Inferior parietal cortex (tissue), 1 donor: ENCODE measurements at regions not wholly inside any gene's neighbourhood (a gene's known extent, or its start where the extent isn't known, plus 50 kb on each side); places are given as distances from the start of the nearest gene placed in this dataset.
"Not testable (repeated sequence)": the region's sequence is repeated elsewhere in the genome, so short reads cannot be mapped to it uniquely, and the experiment has no call there.

ENCODE experiments used
- DNase-seq: peaks from one replicate; pipeline ENCODE4 v3.0.0-alpha.2; 2016; ENCODE audit errors: extremely low spot score

DNA sequence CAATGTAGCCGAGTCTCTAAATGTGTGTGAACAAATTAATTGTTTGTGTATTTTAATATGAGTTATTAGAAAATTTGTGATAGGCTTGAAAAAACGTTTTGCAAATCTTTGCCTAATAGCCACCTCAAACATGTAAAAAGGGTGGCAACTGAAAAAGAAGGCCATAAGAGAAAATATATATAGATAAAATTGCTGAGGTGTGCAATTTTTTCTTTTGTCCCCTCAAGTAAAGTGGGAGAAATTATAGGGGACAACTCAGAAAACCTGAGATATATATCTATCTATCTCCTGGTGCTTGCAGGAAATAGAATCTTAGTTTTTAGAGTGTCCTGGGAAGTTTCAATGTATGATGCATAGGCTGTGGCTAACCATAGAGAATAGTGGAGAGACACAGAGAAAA lies 201.4 kb upstream of the LRP1B start:
- DNase-seq, result no peak

DNA sequence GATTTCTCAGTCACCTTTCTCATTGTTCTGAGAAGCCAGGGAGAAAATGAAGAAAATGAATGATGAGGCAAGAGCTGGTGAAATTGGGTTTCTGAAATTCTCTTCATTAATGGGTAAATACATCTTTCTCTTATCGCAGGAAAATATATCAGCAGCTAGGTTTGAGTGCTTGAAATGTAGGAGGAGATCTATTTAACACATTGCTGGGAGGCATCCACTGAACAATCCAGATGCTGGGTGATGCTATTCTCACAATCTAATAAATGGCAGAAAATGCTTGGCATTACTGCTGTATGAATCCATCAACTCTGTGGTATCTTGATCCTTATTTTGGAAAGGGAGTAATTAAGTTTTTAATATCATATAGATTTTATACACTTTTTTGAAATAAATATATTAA lies 199.6 kb upstream of the LRP1B start:
- DNase-seq, result no peak

DNA sequence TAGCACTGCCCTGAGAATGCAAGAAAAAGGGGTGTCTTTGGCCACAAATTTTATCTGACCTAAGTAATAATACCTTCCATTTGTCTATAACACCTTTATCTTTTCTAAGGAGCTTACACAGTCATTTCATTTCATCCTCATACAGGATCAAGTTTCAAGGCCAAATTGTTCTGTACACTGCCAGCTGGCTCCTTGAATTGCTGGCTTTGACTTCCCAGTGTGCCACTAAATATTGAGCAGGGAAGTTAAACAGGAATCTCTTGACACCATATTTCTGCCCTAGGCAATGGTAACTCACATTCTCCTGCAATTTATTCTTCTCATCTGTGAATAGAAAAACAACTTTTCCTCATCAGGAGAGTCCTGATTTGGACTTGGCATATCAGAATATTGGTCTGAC lies 195.1 kb upstream of the LRP1B start:
- DNase-seq, result no peak

DNA sequence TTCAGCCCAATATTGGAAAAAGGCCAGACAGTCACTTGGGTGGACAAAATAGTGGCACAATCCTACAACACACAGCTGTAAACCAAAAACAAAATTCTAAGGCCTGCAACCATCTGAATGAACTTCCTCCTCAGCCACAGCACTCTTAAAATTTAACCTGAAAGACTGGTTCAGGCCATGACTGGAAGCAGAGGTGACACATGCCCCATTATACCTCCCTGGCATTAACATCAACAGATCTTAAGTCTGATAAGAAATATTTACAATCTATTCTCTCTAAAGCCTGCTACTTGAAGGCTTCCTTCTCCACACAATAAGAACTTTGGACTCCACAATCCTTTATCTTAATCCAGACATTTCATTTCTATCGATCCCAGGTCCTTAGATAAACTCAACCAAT lies 192.4 kb upstream of the LRP1B start:
- no peak for DNase-seq

DNA sequence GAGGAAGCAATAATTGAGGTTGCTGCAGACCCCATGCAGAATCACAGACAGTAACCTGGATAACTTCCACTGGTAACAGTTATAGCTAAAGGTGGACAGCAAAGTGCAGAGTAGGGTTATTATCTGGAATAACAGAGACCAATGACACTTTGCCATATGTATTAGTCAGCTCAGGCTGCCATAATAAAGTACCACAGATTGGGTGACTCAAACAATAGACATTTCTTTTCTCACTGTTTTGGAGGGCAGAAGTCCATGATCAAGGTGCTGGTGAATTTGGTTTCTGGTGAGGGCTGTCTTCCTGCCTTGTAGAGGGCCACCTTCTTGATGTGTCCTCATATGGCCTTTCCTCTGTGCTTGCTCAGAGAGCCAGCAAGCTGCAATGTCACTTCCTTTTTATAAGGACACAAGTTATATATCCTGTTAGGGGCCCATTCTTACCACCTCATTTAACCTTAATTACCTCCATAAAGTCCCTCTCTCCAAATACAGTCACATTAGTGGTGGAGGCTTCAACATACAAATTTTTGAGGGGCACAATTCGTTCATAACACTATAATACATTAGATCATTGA lies 191.0 kb upstream of the LRP1B start:
- DNase-seq, result no peak

DNA sequence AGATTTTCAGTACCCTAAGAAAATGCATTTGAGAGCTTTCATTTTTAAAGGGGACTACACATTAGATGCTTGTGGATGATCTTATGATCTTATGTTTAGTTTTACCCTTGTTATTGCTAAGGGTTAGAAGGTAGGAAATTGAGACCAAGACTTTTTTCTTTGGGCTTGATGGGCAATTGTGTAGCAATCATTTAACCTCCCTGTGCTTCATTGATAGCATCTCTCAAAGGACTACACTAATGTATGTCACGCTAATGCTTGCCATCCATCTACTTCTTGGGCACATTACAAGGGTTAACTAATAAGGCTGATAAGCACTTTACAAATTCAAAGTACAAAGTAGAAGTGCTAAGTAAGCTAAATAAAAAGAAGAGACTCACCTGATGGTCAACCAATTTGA lies 189.3 kb upstream of the LRP1B start:
- DNase-seq, result no peak

DNA sequence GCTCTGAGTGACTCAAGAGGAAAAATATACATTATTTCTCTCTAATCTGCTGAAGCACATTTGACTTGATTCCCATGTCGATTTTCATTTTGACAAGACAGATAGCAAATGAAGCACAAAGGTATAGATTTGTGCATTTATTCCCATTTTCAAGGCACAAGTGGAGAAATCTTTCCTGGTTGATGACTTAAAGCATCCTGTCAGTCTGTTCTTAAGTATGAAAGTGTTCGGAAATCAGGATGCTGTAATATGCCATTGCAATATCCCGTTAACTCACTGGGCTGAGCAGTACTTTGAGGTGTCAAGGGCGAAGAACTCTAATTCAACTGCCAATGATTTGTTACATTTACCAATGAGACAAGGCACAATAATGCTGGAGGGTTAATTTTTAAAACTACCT lies 185.2 kb upstream of the LRP1B start:
- no peak for DNase-seq

DNA sequence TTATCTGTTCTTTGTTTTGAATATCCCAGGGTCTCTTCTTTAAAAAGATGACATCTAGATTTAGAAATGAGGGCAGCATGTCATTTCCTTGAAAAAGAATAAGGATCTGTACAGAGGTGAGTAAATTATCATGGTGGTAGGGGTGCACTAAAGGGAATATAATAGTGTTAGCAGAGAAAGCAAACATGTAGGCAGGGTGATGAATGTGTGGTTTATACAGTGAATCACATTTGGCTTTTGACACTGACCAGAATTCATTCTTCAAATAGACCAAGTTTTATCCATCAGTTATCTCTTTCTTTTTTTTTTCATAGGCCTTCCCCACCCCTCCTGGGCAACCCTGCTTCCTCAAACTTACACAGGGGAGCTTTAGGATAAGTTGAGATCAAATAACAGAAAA lies 184.5 kb upstream of the LRP1B start:
- no peak for DNase-seq

DNA sequence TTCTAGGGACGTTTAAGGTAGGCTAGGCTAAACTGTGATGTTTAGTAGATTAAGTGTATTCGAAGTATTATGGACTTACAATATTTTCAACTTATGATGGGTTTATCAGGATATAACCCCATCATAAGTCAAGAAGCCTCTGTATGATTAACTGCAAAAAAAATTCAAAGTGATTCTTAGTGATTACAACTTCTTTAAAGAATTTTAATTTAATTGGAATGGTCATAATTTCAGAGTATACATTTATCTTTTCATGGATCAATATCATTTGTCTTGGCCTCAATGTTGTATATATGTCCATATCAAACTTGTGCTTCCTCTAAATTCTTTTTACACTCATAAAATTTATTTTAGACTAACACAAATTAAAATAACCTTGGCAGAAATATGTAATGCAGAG lies 183.3 kb upstream of the LRP1B start:
- no peak for DNase-seq

DNA sequence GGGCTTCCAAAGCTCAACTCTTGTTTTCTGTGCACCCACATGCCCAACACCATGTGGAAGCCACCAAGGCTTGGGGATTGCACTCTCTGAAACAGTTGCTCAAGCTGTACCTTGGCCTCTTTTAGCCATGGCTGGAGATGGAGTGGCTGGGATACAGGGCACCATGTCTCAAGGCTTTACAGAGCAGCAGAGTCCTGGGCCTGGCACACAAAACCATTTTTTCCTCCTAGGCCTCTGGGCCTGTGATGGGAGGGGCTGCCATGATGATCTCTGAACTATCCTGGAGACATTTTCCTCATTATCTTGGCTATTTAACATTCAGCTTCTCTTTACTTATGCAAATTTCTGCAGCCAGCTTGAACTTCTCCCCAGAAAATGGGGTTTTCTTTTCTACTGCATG lies 179.7 kb upstream of the LRP1B start:
- no peak for DNase-seq

DNA sequence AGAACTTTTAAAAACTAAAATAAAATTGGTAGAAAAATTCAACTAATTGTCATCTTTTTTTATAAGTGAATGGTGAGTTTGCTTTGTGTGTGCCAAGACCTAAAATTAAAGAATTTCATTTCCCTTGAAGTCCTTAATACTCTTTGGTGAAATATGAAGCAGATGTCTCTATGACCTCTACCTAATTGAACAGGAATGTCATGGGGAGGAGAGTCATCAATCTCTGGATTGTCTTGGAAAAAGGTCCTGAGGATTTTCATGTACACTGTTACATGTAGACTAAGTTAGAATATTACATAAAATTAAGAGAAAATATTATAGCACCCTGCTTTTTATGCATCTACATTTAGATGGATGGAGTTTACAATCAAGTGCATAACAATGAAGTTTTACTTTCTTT lies 177.9 kb upstream of the LRP1B start:
- no peak for DNase-seq

DNA sequence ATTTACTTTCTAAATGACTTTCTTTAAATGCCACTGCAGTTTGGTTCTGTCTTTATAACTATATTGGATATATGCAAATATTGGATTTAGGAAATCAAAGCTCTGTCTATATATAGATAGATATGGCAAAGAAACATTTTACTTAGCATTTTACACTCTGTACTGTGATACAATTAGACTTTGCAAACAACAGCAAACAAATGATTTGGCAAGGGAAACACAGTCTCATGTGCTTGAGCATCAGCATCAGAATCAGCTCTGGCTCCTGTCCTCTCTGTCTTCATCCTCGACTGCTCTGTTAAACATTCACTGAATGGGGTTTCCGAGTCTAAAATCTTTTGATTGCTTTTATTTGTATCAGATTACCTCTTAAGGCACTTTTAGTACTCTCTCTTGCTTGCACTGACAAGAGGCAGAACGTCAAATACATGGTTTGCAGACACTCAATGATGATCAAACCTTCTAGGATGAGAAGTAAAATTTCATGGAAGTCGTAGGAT lies 176.8 kb upstream of the LRP1B start:
- no peak for DNase-seq

DNA sequence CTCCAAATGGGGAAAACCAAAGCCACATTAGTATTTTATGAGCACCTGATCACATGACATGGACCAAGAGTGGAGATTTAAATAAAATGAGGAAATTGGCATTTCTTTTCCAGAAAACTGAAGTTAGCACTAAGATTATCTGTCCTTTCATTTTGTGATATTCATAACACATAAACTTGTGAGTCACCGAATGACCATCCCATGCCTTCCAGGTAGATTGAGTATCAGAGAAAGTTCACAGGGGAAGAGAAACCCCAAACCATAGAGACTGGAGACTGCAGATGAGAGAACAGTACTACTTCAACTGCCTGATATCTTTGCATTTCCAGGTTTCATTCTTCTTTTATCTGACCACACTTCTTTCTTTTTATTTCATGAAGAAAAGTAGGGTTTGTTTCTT lies 176.3 kb upstream of the LRP1B start:
- no peak for DNase-seq

DNA sequence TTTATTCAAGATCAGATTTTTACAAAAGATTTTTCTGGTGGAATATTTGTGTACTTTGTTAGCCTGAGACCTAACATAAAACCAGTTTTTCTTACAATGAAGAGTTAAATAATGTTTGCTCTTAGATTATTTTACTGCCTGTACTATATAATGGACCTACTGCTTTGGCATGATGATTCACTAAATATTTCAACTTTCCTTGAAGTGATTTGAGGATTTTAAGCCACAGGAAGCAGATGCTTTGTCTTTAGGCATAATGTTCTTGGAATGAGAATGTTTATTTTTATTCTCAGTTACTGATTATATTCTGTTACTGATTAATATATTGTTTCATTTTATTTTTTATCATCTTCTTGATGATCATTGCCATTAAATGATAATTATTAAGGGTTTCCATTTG lies 175.3 kb upstream of the LRP1B start:
- DNase-seq, result no peak

DNA sequence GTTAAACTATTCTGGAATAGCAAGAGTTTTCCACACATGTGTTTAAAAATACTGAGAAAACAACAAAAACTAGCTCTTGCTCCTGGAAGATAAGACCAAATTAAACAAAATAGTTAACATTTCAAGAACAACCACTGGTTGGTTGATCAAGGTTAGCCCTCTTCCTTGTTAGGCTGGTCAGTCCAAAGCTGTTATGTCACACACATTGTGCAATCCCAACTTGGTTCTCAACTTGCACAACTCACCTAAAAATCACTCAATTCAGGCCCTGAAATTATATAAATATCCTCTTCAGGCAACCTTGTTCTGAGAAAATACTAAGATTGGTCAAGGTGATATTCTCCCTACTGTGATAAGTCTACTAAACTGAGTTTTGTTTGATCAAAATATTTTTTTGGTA lies 169.7 kb upstream of the LRP1B start:
- DNase-seq, result no peak

DNA sequence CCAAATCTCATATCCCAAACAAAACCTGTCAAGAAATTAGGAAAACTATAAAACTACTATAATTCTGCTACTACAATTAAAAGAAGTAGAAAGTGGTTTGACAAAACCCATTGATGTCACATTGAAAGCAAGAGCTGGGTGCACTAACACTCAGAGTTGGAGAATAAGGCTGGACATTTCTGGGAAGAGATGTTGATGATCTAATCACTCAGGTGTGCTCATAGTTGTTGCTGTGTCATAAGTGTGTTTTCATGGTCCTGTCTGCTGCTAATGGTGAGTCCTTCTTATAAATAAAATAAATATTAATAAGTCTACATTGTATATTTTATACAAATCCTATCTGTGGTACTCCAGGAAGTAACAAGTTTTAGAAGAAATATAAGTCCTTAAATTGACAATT lies 168.2 kb upstream of the LRP1B start:
- DNase-seq, result no peak

DNA sequence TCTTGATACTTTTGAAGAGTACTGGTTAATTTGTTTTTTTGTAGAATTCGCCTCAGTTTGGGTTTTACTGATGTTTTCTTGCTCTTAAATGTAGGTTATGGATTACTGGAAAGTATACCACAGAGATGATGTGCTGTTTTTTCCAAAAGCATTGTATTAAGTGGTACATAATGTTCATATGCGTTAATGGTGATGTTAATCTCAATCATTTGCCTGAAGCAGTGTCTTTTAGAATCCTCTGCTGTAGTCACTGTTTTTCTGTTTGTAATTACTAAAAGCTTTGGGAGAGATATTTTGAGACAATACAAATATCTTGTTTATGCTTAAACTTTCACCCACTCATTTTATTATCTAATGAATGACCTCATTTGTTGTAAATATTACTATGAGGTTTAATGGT lies 163.4 kb upstream of the LRP1B start:
- no peak for DNase-seq

DNA sequence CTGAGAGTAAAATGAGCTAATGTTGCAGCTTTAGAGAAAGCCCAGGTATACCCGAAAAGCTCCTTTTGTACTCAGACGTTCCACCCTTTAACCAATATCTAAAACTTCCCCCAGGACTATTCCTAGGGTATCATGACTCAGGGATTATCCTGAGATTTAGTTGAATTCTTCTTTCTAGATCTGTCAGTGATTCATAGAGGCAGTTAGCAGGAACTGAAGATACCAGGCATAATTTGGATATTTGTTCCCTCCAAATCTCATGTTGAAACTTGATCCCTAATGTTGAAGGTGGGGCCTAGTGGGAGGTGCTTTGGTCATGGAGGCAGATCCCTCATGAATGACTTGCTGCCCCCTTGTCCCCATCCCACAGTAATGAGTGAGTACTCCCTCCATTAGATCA lies 161.2 kb upstream of the LRP1B start:
- DNase-seq, result no peak

DNA sequence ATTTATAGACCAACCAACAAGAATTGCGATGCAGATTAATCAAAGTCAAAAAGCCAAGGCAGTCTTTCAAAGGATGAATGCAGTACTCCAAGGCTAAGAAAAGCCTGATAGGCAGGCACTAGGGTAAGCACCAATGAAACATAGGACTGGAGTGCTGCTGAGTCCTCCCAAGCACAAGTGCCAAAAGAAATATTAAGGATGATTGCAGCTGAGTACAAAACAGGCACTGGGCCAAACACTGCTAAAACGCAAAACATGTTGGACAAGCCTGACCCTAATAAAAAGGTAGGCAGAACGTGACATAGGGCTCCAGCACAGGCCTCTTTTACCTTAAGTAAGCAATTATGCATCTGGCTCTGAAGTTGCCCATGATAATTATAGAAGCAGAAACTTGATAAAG lies 160.1 kb upstream of the LRP1B start:
- DNase-seq, result no peak

DNA sequence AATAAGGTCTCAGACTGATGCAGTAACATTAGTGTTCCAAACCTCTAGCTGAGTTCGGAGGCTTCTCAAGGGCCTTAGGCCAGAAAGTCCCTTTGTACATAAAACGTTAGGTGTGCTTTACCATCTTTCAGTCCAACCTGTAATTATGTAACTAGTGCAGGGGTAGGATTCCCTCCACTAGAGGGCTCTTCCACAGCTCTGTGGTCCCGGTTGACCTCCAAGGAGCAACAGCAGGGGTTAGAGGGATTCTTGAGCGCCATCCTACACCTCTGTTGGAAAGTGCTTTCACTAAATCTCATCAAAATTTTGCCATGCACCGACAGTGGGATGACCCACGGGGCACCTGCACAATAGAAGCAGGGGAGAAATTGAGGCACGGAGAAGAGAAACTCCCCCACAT lies 155.8 kb upstream of the LRP1B start:
- DNase-seq, result no peak

DNA sequence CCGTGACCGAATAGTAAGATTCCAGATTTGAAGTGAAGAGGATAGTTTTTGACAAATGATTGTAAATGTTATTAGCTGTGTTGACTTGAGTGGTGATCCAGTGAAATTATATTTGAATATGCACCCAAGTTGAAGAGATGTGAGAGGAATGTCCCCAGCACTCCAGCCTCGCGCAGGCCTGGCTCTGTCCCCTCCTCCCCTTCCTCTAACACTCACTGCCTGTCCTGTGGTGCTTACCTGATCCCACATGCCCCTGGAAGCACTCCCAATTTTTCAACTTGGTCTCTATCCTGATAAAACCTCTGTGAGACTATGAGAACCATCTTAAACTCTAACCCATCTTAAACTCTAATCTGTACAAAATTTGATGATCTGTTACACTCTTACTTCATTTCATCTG lies 154.7 kb upstream of the LRP1B start:
- no peak for DNase-seq

DNA sequence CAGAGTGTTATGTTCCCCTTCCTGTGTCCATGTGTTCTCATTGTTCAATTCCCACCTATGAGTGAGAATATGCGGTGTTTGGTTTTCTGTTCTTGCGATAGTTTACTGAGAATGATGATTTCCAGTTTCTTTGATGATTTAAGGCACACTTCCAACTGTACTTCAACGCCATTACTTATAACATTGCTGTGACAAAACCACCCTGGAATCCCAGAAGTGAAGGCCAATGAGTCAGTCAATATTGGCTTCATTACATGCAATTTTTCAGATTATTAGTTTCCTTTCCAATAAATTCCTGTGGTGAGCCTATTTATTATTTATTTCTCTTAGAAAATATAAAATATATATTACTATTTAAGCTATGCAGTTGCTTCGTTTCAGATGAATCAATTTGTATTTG lies 153.5 kb upstream of the LRP1B start:
- not testable (repeated sequence) for DNase-seq

DNA sequence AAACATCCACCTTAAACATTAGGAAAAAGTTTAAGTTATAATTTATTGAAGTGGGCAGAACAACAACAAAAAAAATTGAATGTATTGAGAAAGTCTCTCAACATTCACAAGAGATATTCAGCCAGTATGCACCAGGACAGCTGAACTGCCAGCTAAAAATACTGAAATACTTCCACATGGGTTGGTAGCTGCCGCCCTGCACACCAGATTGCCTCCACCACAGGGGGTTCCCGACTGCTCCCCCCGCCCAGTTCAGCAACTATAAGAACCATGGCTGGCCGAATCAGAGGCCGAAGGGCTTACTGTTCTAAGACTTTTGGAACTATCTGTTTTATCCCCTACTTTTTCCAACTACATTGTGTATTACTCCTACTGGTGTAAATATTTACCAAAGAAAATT lies 150.0 kb upstream of the LRP1B start:
- no peak for DNase-seq

DNA sequence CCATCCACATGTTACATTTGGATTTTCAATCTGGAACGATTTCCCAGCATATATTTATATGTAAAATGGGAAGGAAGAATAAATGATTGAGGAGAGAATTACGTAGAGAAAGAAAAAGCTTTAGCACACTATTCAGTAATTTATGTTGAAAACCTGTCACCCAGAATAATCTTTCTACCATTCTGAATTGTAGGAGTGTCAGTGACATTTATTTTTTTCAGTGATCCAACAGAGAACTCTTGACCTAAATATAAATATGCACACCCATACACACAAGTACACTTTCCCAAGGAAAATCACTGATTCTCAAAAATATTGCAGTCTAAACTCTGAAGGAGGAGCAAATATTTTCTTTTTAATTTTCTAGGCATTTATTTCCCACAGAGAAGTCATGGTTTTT lies 140.2 kb upstream of the LRP1B start:
- no peak for DNase-seq

DNA sequence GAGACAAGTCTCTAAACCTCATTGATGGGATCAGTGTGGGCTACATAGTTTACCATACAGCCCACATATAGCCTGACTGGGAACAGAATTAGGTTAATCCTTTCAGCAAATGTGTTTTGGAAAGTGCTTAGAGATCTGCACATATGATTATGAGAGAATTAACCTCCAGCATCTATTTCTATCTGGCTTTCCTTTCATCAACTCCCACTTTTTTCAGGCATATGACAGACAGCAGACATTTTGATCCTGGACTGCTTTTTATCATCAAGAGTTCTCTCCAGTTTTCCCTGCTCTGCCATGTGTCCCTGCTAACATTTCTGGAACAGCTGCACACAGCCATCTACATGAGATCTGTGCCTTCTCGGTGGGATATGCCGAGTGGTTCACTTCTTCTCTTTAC lies 139.5 kb upstream of the LRP1B start:
- no peak for DNase-seq
